ENCODE measurements at regions not wholly inside any gene's neighbourhood (a gene's known extent, or its start where the extent isn't known, plus 50 kb on each side); places are given as distances from the start of the nearest gene placed in this dataset.

DNA sequence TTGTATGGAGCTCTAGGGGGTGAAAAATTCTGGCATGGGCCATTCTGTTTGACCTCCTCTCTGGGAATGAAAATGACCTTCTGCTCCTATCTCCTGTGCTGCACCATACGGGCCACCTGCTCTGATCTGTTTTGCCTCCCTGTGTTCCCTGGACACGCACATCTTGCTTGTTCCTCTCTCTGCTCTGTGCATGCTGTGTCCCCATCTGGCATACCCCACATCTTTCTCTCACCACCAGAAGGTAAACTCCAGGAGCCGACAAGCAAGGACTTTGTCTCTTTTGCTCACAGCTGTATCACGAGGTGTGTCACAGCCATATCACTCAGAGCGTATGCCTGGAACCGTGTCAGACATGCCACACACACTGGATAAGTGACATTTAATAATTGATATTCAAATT, 208.4 kb upstream of the DTNBP1 start:
- DNase-seq, result no peak

DNA sequence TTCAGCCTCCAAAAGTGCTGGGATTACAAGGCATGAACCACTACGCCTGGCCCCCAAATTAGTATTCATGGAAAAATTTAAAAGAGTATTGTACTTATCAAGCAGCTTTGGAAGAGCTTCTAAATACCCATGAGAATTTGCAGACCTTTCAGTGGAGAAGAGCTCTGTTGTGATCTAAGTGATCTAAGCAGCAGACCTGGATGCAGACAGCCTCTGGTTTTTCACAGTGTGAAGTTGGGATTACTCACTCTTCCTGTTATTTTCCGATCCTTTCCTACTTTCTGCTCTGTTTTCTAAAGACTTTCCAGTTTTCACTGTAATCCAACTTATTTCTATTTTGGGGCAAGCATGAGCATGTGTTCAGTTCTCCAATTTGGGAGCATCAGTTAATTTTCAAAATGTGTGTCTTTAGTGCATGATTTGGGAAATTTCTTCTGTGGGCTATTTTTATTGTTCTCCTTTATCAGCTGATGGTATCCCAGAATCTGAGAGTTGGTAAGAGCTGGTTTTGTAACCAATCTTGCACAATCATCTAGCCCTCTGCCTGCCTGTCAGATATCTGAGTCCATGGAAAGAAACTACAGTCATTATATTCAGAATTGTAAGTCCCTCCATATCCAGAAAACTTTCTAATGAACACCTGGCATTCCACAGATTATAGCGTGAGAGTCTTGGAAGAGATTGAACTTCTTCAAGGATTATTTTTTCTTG, 207.7 kb upstream of the DTNBP1 start:
- DNase-seq, result no peak

DNA sequence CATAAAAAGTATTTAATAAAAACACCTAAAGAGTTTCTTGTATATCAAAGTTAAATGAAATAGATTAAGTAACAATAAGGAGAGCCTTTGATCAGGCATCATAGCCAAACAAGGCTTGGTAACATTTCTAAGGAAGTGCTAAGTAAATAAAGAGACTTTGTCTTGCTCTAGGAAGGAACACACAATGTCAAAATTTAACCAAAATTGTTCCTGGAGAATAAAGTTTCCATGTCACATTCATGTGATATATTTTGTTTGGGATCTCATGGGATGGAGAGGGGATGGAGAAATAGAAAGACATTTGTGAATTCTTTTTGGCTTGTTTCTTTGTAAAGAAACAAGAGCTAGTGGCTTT, 201.9 kb upstream of the DTNBP1 start:
- no peak for DNase-seq

DNA sequence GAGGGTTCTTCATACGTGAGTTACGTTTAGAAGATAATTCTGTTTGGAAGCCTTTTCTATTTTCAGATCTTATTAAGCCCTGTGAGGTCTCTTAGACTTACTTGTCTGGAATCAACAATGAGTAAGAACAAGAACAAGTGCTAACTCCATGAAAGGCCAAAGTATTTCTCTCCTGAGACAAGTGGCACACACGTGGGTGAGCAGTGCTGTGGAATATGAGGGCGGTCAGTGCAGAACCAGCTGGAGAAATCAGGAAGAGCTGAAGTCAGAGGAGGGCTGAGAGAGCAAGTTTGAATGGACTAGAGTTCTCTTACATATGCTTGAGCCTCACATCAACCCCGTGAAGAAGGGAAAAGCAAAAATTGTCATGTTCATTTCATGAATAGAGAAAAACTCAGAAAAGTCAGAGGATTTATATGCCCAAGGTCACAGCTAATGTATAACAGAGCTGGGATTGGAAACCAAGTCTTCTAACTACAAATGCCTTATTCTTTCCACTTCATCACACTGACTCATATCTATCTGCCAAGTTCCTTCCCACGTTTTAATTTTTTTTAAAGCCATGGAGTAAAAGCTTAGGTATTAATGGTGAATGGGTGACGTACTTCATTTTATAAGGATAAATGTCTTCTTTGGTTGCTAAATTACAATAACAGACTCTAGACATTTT, 201.3 kb upstream of the DTNBP1 start:
- DNase-seq, result no peak

DNA sequence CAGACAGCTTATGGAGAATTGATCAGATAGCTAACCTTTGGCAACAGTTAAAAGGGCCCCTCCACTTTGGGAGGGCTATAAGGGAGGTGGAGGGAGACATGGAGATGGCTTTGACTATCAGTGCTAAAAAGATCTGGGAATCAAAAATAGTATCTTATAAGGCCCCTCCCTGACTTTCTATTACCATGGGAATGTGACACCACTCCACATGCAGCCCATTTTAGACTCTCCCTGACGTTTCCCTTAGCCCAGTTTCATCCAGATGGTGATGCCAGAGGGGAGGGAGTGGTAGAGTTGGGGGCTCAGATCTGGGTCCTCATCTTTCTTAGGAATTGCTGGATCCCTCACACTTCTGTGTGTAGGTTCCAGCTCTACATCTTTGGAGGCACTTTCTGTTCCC, 200.0 kb upstream of the DTNBP1 start:
- DNase-seq, result no peak

DNA sequence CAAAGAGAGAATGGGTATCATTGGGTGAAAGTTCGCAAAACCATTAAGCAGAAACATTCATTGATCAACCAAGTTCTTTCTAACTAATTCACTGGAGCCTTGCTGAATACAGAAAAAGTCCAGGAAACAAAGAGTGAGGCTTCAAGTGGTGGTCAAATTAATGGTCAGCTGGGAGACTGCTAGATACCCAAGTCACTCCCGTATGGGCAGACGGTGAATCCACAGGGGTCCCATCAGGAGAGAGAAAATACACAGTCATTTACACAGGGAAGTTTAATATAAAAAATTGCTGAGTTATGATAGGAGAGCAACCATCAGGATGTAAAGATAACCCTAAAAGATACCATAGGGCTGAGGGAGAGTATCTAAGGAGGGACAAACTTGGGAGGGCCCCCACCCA, 198.7 kb upstream of the DTNBP1 start:
- DNase-seq, result no peak

DNA sequence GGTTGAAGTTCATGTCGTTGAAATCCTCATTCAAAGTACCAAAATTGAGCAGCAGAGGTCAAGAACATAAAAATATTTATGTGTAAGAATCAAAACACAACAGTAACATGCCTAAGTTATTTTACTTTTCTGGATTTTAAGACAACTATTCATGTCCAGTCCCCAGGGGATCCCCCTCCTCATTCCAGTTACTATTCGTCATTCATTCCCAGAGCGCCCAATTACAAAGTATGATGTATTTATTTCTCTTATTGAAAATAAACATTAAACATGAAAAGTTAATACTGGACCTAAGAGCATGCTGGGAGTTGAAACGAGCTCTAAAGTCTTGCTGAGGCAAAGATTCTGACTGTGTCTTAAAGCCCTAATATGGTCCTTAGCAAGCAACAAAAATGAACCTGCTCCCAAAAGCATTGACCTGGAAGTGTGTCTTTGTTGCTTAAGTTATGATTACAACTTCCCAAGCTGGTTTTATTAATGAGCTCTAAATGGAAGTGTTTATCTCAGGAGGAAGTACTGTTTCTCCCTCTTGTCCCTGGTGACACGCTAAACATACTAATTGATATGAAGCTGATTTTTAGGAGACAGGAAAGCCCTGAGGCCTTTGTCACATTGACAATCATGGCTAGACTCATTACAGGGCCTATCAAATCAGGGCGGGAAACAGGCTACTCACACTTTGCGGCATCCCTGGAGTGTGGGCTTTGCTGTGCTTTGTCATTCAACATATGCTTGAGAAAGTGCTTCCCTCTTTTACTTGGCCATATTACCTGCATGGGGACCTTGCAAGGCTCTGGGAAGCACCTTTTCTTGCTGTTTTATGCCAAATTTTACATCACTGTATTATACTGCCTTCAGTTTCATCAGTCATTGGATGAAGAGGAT, 192.2 kb upstream of the DTNBP1 start:
- DNase-seq, result peak; percentile 51

DNA sequence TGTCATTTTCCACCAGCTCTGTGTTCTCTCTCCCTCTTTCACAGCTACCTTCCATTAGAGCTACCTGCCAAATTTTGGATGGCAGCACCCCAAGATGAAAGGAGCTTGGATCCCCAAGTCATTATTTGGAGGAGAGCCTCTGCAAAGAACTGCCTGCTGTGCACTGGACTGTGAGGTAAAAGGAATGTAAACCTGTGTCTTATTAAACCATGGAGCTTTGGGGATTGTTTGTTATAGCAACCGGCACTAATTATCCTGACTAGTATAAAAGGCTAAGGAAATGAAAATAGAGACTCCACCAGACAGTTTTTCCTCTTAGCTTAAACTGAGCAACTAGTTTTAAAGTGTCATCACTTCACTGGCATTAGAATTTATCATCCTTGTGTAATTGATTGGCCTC, 191.6 kb upstream of the DTNBP1 start:
- no peak for DNase-seq

DNA sequence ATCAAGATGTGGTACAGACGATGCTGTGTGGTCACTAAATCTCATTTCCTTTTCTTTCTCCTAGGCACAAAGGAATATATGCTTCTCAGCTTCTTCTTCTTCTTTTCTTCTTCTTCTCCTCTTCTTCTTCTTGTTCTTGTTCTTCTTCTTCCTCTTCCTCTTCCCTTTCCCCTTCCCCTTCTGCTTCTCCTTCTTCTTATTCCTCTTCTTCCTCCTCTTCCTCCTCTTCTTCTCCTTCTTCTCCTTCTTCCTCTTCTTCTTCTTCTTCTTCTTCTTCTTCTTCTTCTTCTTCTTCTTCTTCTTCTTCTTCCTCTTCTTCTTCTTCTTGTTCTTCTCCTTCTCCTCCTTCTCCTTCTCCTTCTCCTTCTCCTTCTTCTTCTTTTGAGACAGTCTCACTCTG, 190.4 kb upstream of the DTNBP1 start:
- no peak for DNase-seq

DNA sequence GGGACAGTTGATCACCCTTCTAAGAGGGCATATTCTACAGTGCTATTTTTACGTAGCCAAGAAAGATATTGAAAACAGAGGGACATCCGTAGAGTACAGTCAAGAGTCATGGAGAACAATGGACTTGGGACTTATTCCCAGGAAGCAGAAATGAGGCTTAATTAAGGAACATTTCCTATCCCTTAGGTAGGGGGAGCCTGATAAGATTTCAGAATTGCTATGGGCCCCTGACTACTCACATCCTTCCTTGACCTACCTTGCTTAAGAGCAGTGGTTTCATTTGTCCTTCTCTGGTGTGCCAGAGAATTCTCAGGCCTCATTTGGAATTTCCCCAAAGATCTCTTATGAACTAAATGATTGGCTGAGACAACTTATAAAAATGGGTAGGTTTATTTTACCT, 189.5 kb upstream of the DTNBP1 start:
- DNase-seq, result no peak

DNA sequence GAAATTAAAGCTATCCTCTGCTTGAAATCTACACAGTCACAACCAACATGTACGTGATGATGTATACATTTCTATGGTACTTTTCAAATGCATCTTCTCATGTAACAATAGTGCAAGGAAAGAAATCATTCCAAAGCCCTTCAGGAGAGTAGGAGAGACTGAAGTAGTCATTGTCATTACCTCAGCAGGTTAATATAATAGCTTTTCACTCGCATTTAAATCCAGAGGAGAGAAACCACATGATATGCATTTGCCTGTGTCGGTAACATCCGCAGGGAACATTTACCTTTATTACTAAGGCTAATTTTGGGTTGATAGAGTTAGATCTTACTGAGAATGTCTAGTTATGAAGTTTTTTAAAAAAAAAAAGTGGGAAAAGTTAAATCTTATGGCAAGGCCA, 186.6 kb upstream of the DTNBP1 start:
- DNase-seq, result no peak

DNA sequence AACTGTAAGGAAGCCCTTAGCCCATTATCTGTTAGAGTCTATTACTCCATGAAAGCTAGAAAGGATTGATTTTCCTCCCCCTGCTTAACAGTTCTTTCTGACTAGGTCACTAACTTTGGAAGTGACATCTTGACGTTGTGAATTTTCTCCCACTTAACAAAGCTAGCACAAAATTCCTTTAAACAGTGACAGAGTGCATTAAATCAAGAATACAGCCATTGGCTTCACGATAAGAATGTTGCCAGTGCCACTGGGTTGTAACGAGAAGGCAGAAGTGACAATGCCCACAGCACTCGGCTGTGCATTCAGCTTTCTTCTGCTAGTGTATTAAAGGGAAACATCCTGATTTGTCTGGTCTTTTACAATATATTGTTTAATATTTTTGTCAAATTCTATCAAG, 182.7 kb upstream of the DTNBP1 start:
- no peak for DNase-seq

DNA sequence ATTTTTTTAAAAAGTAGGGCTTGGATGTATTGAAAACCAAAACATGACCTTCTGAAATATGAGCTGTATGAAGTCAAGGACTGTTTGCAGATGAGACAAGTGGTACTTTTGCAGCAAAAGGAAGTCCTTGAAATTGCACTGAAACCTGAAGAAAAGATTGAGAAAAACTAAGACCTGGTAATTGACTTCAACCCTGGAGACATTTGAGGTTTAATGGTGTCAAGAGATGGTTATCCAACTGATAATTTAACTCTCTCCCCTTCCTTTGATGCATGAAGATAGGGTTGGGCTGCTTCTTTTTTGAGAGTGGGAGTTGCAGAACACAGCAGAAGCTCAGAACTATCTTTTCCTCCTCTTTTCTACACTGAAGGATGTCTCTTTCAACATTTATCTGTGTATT, 180.9 kb upstream of the DTNBP1 start:
- no peak for DNase-seq

DNA sequence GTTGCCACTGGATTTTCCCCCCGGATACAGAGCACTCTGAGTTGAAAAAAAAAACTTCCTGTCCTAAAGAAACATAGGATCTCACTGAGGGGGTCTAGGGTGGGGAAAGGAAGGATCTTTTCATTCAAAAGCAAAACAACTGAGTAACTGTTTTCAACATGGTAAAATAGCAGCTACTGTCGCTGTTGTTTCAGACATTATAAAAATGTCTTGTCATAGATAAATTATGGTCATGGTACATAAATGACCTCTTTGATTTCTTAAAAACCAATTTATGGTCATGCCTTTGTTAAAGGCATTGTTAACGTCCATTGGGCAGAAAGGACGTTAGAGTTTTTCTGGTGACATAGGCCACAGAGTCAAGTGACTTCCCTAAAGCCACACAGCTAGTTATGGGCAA, 180.4 kb upstream of the DTNBP1 start:
- DNase-seq, result no peak

DNA sequence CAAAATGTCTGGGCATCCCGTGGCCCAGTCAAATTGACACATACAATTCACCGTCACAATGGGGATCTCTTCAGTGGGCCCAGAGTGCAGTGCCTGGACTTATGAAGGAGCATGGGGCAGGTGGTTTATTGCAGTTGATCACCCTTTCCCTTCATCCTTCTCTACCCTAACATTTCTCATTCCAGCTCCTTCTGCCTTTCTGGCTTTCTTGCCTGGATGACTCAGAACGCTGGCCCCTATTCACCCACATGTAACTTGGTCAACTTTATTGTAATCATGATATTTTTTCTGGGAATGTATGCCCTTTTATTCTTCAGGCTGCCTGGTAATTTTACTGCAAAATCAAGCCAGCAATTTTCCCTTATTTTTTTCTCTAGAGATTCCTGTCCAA, 179.9 kb upstream of the DTNBP1 start:
- DNase-seq, result no peak

DNA sequence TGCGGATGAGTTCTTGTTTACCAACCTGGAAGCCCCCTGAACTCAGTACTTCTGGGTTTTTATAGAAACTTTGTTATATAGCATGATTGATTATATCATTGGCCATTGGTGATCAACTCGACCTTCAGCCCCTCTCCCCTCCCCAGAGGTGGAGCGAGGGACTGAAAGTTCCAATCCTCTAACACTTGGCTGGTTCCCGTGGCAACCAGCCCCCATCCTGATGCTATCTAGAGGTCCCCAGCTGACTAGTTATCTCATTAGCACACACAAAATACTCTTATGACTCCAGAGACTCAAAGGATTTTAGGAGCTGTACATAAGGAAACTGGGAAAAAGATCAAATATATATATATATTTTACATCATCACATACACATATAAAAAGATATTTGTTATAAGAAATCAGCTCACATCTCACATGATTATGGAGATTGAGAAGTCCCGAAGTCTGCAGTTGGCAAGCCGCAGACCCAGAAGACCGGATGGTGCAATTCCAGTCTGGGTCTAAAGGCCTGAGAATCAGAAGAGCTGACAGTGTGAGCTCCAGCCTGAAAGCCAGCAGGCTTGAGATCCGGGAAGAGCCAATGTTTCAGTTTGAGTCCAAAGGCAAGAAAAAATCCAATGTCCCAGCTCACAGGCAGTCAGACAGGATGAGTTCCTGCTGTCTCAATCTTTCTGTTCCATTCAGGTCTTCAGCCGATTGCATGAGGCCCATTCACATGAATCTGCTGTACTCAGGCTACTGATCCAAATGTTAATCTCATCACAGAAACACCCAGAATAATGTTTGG, 179.3 kb upstream of the DTNBP1 start:
- no peak for DNase-seq

DNA sequence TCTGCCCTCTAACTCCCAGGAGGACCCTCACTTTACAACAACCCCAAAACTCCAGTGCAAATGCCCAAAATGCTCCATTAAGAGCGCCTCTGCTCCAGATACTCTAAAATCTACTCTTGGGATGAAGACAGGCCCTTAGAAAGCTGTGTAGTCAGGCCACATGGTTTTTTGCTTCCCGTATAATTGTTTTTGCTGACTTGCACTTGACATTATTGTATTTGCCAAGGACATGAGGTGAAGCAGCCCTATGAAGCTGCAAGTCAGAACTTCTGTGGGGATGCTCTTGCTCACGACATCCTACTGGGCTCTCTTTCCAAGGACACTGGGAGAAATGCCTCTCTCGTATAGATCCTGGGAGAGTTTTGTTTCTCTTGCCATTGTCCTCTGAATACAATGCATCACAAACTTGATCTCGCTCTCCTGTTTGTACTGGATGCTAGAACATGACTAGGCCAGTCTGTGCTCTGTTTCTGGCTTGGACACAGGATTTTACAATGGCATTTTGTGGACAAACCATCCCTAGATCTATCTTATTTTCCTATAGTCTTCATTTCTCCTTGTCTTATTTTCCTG, 177.2 kb upstream of the DTNBP1 start:
- DNase-seq, result no peak

DNA sequence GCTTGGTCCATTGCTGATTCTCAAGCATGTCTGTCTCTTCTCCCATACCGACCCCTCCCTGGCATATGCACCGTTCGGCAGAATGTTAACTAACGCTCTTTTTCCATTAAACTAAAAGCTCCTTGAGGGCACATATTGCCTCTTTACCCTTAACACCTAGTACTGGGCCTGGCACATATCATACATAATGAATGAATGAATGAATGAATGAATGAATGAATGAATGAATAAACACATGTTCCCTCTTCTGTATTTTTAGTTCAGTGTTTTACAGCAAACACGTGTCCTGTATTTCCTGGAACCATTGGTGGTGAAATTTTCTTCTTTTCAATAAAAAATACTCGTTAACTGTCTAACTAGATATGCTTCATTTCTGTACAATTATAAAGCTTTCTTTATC, 174.4 kb upstream of the DTNBP1 start:
- DNase-seq, result no peak

DNA sequence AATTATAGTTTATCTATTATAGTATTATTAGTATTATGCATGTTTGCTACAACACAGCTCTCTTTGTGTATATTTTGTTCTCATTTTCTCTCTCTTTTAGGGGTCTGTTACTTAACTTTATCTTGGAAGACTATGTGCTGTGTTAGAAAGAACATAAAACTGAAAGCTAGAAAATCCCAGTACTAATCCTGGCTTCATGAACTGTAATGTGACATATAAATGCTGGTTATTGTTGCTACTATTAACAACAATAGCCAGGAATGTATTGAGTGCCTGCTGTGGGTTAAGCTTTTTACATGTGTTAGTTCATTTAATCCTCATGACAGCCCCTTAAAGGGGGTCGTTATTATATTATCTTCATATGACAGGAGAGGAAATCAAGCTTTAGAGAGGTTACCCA, 170.0 kb upstream of the DTNBP1 start:
- DNase-seq, result no peak

DNA sequence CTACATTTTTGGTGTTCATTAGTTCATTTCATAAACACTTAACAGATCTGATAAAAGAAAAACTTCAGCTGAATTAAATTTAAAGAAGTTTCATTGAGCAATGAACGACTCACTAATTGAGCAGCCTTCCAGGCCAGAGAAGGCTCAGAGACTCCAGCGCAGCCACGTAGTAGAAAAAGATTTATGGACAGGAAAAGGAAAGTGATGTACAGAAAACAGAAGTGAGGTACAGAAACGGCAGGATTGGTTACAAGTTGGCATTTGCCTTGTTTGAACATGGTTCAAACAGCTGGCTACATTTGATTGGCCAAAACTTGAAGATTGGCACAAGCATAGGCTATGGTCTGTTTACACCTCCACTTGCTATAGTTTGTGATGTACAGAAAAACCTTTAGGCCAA, 166.3 kb upstream of the DTNBP1 start:
- DNase-seq, result no peak

DNA sequence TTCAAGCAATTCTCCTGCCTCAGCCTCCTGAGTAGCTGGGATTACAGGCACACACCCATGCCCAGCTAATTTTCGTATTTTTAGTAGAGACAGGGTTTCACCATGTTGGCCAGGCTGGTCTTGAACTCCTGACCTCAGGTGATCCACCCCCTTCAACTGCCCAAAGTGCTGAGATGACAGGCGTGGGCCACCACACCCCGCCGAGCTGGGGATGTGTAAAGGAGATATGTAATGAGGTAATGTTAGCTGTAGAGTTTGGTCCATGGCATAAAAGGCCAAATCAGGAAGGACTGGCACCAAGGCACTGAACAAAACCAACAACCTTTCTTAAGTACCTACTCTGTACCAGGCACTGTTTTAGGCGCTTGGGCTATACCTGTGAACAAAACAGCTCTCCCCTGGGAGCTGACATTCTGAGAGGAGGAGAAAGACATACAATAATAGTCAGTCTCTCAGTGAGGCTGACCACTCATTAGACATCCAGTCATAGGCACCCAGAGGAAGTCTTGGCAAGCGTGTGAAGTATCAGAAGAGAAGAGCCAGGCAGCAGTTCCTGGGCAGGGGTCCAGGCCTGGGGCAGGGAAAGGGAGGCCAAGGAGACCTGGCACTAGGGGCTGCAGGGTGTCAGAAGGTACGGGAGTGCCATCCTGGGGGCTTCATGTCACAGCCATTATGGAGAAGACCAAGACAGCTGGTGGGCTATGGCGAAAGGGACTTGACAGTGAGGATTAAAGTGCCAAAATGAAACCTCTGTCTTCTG, 164.8 kb upstream of the DTNBP1 start:
- DNase-seq, result no peak

DNA sequence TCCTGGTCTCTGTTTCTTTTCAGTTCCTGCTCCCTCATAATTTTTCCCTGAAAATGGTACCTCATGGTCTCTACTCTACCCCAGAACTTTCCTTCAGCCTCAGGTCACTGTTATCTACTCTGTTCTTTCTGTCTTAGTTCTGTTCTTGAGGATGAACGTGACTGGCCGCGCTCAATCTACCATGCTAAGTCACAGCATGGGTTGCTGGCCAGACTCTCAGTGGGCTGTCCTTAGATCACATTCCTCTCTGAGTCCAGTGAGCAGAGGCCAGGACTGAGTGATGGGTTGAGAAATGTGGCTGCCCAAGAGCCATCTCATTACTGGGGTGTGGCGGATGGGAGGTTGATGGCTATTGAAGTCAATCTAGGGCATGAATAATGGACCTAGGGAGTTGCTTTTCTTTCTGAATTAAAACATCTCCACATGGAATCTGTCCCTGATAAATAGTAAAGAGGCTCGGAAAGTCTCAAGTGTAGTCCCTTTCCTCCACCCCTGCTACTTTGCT, 164.0 kb upstream of the DTNBP1 start:
- no peak for DNase-seq
